Thyroid gland (tissue), 4 donors: ENCODE measurements at regions not wholly inside any gene's neighbourhood (a gene's known extent, or its start where the extent isn't known, plus 50 kb on each side); places are given as distances from the start of the nearest gene placed in this dataset.

Experiments used
- CTCF ChIP-seq, 6 experiments: fragments of 200-600 bp in 3 of 6; fragments of 450-650 bp in 3 of 6; sonication (generic) in 3 of 6; IDR thresholded peaks; one replicate each; pipeline ENCODE4 v1.5.1; 2016 to 2019; ENCODE audit warnings: antibody characterized with exemption in 6 of 6, mild to moderate bottlenecking in 2 of 6, inconsistent platforms in 1 of 6, moderate library complexity in 1 of 6
- POLR2A ChIP-seq, 2 donors: fragments of 450-650 bp; IDR thresholded peaks; one replicate each; pipeline ENCODE4 v1.6.1; 2017; ENCODE audit warnings: antibody characterized with exemption in 2 of 2, mild to moderate bottlenecking in 2 of 2, moderate library complexity in 1 of 2

- TF ChIP-seq CTCF (IDR thresholded peaks at IDR 0.05): no peak
- no peak for TF ChIP-seq POLR2A (IDR thresholded peaks at IDR 0.05)
These were observed 1263.6 kb upstream of the ADGRL3 start for GRCh38 chr4:59936566-59936965.
